ENCODE measurements at regions not wholly inside any gene's neighbourhood (a gene's known extent, or its start where the extent isn't known, plus 50 kb on each side); places are given as distances from the start of the nearest gene placed in this dataset.

- intact Hi-C loops (cut with DNase I) = no loop called here
- Histone ChIP-seq H3K27ac (no peak overlapping the region), H3K4me3 (no peak overlapping the region), H3K4me1 (peaks cover 0 to 14% (median 6%) of the 10 kb centered on the region in 4 donors), H3K36me3 (no peaks in the 10 kb centered on the region), H3K27me3 (no peaks in the 10 kb centered on the region), H3K9me3 (no peaks in the 10 kb centered on the region)
- TF ChIP-seq CTCF (IDR thresholded peaks at IDR 0.05) = no peak
- WGBS, 2 donors = 44 to 71% methylated on average over 2 of the region's 2 CpGs
- DNase-seq = no peak
Observed at GRCh38 chr4:174398728-174399127, 115.0 kb downstream of the CEP44 start.

- no peak for DNase-seq
- intact Hi-C loops (cut with DNase I) = no loop called here
- Histone ChIP-seq H3K9me3 (no peaks in the 10 kb centered on the region), H3K36me3 (no peaks in the 10 kb centered on the region), H3K4me1 (peaks cover 0 to 9% (median 3%) of the 10 kb centered on the region in 4 donors), H3K27me3 (no peaks in the 10 kb centered on the region), H3K4me3 (no peak overlapping the region), H3K27ac (no peak overlapping the region)
- TF ChIP-seq CTCF (IDR thresholded peaks at IDR 0.05) = no peak
- TF ChIP-seq POLR2AphosphoS5 (IDR thresholded peaks at IDR 0.05) = no peak
- no peak for TF ChIP-seq POLR2A (IDR thresholded peaks at IDR 0.05)
- TF ChIP-seq EP300 (IDR thresholded peaks at IDR 0.05) = no peak
- WGBS, 2 donors = 59 to 62% methylated on average over 3 of the region's 3 CpGs
Observed at GRCh38 chr4:174397366-174398155, 113.8 kb downstream of the CEP44 start.

GRCh38 chr4:174396599-174397110, 112.9 kb downstream of the CEP44 start:
- H3K9me3 ChIP-seq = no peaks in the 10 kb centered on the region
- H3K36me3 ChIP-seq = no peaks in the 10 kb centered on the region
- peaks cover 0 to 9% (median 3%) of the 10 kb centered on the region in 4 donors for H3K4me1 ChIP-seq
- 22 to 51% methylated on average over 5 of the region's 5 CpGs for WGBS, 2 donors
- H3K4me3 ChIP-seq = no peak overlapping the region
- DNase-seq = no peak
- no peak overlapping the region for H3K27ac ChIP-seq
- intact Hi-C loops (cut with DNase I) = no loop called here
- no peak for TF ChIP-seq EP300 (IDR thresholded peaks at IDR 0.05)
- no peak for TF ChIP-seq CTCF (IDR thresholded peaks at IDR 0.05)
- TF ChIP-seq POLR2AphosphoS5 (IDR thresholded peaks at IDR 0.05) = no peak
- TF ChIP-seq POLR2A (IDR thresholded peaks at IDR 0.05) = no peak
- H3K27me3 ChIP-seq = no peaks in the 10 kb centered on the region

GRCh38 chr4:174394915-174395314, 111.2 kb downstream of the CEP44 start:
- no peak for TF ChIP-seq POLR2A (IDR thresholded peaks at IDR 0.05)
- TF ChIP-seq CTCF (IDR thresholded peaks at IDR 0.05) = no peak
- no peak for TF ChIP-seq POLR2AphosphoS5 (IDR thresholded peaks at IDR 0.05)
- no peak for TF ChIP-seq EP300 (IDR thresholded peaks at IDR 0.05)
- intact Hi-C loops (cut with DNase I) = no loop called here
- WGBS, 2 donors = 62 to 80% methylated on average over 2 of the region's 2 CpGs

More at GRCh38 chr4:174394915-174395314, 111.2 kb downstream of the CEP44 start:
- no peak overlapping the region for H3K4me3 ChIP-seq
- H3K36me3 ChIP-seq = no peaks in the 10 kb centered on the region
- H3K4me1 ChIP-seq = peaks cover 0 to 9% (median 3%) of the 10 kb centered on the region in 4 donors
- H3K27ac ChIP-seq = no peak overlapping the region
- H3K27me3 ChIP-seq = no peaks in the 10 kb centered on the region
- H3K9me3 ChIP-seq = no peaks in the 10 kb centered on the region
- DNase-seq = no peak

Measured in sigmoid colon (tissue), 6 donors.